Gastrocnemius medialis (tissue), 4 donors: ENCODE measurements at regions not wholly inside any gene's neighbourhood (a gene's known extent, or its start where the extent isn't known, plus 50 kb on each side); places are given as distances from the start of the nearest gene placed in this dataset.

Source experiments
- POLR2A ChIP-seq, 2 donors: fragments of 450-650 bp; IDR thresholded peaks; one replicate each; pipeline ENCODE4 v1.6.1; 2017; ENCODE audit warnings: antibody characterized with exemption in 2 of 2, mild to moderate bottlenecking in 2 of 2, moderate library complexity in 2 of 2
- TF ChIP-seq, protein P1 (sequence below), 5 experiments: fragments of 450-650 bp in 3 of 5; fragments of 200-600 bp in 2 of 5; sonication (generic) in 2 of 5; IDR thresholded peaks in 4 of 5; conservative IDR thresholded peaks in 1 of 5; 1 replicate in 4 of 5; 2 replicates in 1 of 5; pipeline ENCODE4 v1.5.1; 2016 to 2019; ENCODE audit warnings: antibody characterized with exemption in 5 of 5, mild to moderate bottlenecking in 3 of 5, moderate library complexity in 3 of 5

DNA sequence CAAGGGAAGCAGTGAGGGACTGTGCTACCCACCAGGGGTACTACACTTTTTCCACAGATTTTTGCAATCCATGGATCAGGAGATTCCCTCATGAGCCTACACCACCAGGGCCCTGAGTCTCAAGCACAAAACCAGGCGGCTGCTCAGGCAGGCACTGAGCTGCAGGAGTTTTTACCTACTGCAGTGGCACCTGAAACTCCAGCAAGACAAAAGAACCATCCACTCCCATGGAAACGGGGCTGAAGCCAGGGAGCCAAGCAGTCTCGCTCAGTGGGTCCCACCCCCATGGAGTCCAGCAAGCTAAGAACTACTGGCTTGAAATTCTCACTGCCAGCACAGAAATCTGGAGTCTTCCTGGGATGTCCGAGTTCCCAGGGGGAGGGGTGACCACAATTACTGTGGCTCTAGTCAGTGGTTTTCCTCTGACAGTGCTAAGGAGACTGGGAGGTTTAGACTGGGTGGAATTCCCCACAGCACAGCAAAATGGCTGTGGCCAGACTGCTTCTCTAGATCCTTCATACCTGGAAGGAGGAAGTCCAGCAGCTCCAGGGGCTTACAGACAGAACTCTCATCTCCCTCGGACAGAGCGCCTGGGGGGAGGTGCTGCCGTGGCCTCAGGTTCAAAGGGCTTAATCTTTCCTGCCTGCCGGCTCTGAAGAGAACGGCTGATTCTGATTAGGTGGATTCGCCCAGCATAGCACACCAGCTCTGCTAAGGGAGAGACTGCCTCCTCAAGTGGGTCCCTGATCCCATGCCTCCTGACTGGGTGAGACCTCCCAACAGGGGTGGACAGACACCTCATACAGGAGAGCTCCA is 437.8 kb downstream of the LTN1 start:
- TF ChIP-seq, protein P1, sequence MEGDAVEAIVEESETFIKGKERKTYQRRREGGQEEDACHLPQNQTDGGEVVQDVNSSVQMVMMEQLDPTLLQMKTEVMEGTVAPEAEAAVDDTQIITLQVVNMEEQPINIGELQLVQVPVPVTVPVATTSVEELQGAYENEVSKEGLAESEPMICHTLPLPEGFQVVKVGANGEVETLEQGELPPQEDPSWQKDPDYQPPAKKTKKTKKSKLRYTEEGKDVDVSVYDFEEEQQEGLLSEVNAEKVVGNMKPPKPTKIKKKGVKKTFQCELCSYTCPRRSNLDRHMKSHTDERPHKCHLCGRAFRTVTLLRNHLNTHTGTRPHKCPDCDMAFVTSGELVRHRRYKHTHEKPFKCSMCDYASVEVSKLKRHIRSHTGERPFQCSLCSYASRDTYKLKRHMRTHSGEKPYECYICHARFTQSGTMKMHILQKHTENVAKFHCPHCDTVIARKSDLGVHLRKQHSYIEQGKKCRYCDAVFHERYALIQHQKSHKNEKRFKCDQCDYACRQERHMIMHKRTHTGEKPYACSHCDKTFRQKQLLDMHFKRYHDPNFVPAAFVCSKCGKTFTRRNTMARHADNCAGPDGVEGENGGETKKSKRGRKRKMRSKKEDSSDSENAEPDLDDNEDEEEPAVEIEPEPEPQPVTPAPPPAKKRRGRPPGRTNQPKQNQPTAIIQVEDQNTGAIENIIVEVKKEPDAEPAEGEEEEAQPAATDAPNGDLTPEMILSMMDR (IDR thresholded peaks at IDR 0.05 in 4 of 5, conservative IDR thresholded peaks at IDR 0.05 in 1 of 5) = no peak
- no peak for TF ChIP-seq POLR2A (IDR thresholded peaks at IDR 0.05)
